Hematopoietic multipotent progenitor cell treated with erythropoietin and hydrocortisone succinate and interleukin-3 and kit ligand, for 8 days (in vitro differentiated cells): ENCODE measurements at regions not wholly inside any gene's neighbourhood (a gene's known extent, or its start where the extent isn't known, plus 50 kb on each side); places are given as distances from the start of the nearest gene placed in this dataset.
"Not testable (repeated sequence)": the region's sequence is repeated elsewhere in the genome, so short reads cannot be mapped to it uniquely, and the experiment has no call there.

Experiments used
- DNase-seq: peaks from one replicate; pipeline ENCODE4 v3.0.0-alpha.2; 2015

GRCh38 chr7:120169996-120170783, 102.8 kb upstream of the KCND2 start:
- no peak for DNase-seq

- no peak for DNase-seq
These were observed 102.1 kb upstream of the KCND2 start for GRCh38 chr7:120170834-120171233.

GRCh38 chr7:120171406-120171805, 101.6 kb upstream of the KCND2 start:
- no peak for DNase-seq

- DNase-seq = no peak
These were observed 92.8 kb upstream of the KCND2 start for GRCh38 chr7:120180221-120180620.

- no peak for DNase-seq
These were observed 91.5 kb upstream of the KCND2 start for GRCh38 chr7:120181499-120181898.

GRCh38 chr7:120184866-120185265, 88.1 kb upstream of the KCND2 start:
- no peak for DNase-seq

- DNase-seq = no peak
These were observed 86.9 kb upstream of the KCND2 start for GRCh38 chr7:120185940-120186682.

GRCh38 chr7:120186688-120187087, 86.3 kb upstream of the KCND2 start:
- no peak for DNase-seq

- DNase-seq = no peak
These were observed 83.4 kb upstream of the KCND2 start for GRCh38 chr7:120189623-120190022.

- no peak for DNase-seq
These were observed 82.9 kb upstream of the KCND2 start for GRCh38 chr7:120190109-120190508.

- no peak for DNase-seq
These were observed 82.4 kb upstream of the KCND2 start for GRCh38 chr7:120190566-120190965.

- DNase-seq = not testable (repeated sequence)
These were observed 81.6 kb upstream of the KCND2 start for GRCh38 chr7:120191423-120191822.

GRCh38 chr7:120201290-120201689, 71.7 kb upstream of the KCND2 start:
- no peak for DNase-seq

GRCh38 chr7:120205101-120205500, 67.9 kb upstream of the KCND2 start:
- DNase-seq = no peak

GRCh38 chr7:120207037-120207436, 65.9 kb upstream of the KCND2 start:
- DNase-seq = no peak

- DNase-seq = no peak
These were observed 57.3 kb upstream of the KCND2 start for GRCh38 chr7:120215654-120216053.

GRCh38 chr7:120216947-120217346, 56.0 kb upstream of the KCND2 start:
- no peak for DNase-seq

GRCh38 chr7:120218712-120219111, 54.3 kb upstream of the KCND2 start:
- no peak for DNase-seq

GRCh38 chr7:120221666-120222065, 51.3 kb upstream of the KCND2 start:
- DNase-seq = no peak
